Glutamatergic neuron (in vitro differentiated cells): ENCODE measurements at regions not wholly inside any gene's neighbourhood (a gene's known extent, or its start where the extent isn't known, plus 50 kb on each side); places are given as distances from the start of the nearest gene placed in this dataset.

Experiments used
- DNase-seq: peaks from one replicate; pipeline ENCODE4 v3.0.0; 2022
- H3K27ac Mint-ChIP-seq: one replicate; pipeline ENCODE4 v1.8.0; 2020; ENCODE audit warnings: mild to moderate bottlenecking, mixed read lengths, inconsistent platforms; ENCODE audit not compliant: unreplicated experiment
- H3K27me3 Mint-ChIP-seq: one replicate; pipeline ENCODE4 v1.8.0; 2020; ENCODE audit warnings: mild to moderate bottlenecking, moderate library complexity, mixed read lengths, inconsistent platforms; ENCODE audit not compliant: unreplicated experiment
- H3K36me3 Mint-ChIP-seq: one replicate; pipeline ENCODE4 v1.8.0; 2020; ENCODE audit warnings: mild to moderate bottlenecking, mixed read lengths, inconsistent platforms; ENCODE audit not compliant: unreplicated experiment
- H3K4me1 Mint-ChIP-seq: one replicate; pipeline ENCODE4 v1.8.0; 2020; ENCODE audit warnings: mild to moderate bottlenecking, low read depth, mixed read lengths, inconsistent platforms; ENCODE audit not compliant: unreplicated experiment
- H3K4me3 Mint-ChIP-seq: one replicate; pipeline ENCODE4 v1.8.0; 2020; ENCODE audit warnings: mild to moderate bottlenecking, mixed read lengths, inconsistent platforms; ENCODE audit not compliant: unreplicated experiment
- H3K9me3 Mint-ChIP-seq: one replicate; pipeline ENCODE4 v1.8.0; 2020; ENCODE audit warnings: mild to moderate bottlenecking, moderate library complexity, mixed read lengths, inconsistent platforms; ENCODE audit not compliant: unreplicated experiment
- TF ChIP-seq, protein P1 (sequence below): fragments of 200-600 bp; sonication (generic); IDR thresholded peaks from one replicate; pipeline ENCODE4 v1.5.0; 2021; ENCODE audit not compliant: partially characterized antibody, unreplicated experiment

DNA sequence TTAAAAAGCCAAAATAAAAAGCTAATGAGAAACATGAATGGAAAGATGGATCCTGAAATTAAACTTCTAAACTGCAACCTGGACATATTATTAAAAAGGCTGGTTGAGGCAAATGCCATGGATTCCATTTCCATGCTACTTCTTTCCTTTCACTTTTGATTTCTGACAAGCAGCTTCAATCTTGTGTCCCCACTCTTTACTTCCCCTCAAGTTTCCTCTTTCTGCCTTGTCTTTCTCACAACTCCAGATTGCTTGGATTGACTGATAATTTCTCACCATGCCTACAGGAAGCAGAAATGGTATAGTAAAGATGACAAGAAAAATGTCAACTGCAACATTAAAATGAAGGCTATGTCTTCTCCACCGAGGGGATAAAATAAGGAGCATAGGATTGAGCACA lies 1136.7 kb downstream of the TUSC7 start:
- DNase-seq, result no peak
- H3K9me3 Mint-ChIP-seq, result no peaks in the 10 kb centered on the region
- TF ChIP-seq, protein P1, sequence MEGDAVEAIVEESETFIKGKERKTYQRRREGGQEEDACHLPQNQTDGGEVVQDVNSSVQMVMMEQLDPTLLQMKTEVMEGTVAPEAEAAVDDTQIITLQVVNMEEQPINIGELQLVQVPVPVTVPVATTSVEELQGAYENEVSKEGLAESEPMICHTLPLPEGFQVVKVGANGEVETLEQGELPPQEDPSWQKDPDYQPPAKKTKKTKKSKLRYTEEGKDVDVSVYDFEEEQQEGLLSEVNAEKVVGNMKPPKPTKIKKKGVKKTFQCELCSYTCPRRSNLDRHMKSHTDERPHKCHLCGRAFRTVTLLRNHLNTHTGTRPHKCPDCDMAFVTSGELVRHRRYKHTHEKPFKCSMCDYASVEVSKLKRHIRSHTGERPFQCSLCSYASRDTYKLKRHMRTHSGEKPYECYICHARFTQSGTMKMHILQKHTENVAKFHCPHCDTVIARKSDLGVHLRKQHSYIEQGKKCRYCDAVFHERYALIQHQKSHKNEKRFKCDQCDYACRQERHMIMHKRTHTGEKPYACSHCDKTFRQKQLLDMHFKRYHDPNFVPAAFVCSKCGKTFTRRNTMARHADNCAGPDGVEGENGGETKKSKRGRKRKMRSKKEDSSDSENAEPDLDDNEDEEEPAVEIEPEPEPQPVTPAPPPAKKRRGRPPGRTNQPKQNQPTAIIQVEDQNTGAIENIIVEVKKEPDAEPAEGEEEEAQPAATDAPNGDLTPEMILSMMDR, result no peak

DNA sequence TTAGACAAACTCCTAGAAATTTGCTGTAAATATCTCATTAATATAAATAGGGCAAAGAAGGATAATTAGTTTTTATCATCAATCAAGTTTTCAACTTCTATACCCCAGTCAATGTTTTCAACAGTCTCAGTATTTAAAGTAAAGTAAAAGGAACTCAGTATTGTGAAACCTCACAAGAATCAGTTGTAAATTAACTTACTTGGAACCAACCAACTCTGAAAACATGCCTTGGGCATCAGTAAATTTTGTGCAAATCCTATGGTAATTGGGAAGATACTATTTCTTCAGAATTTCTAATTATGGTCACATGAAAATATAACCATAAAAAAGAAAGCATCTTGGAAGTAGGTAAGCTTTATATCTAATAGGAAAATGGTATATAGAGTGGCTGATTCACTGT lies 1139.0 kb downstream of the TUSC7 start:
- Mint-ChIP-seq H3K4me1 (peaks cover 3% of the 10 kb centered on the region), H3K9me3 (no peaks in the 10 kb centered on the region), H3K27ac (no peak overlapping the region), H3K36me3 (peaks cover 8% of the 10 kb centered on the region), H3K4me3 (no peak overlapping the region), H3K27me3 (no peaks in the 10 kb centered on the region)
- TF ChIP-seq, protein P1, result no peak
- no peak for DNase-seq

More for the DNA sequence above, 1136.7 kb downstream of the TUSC7 start:
- Mint-ChIP-seq H3K27ac (no peak overlapping the region), H3K27me3 (no peaks in the 10 kb centered on the region), H3K36me3 (no peaks in the 10 kb centered on the region), H3K4me1 (peaks cover 3% of the 10 kb centered on the region), H3K4me3 (no peak overlapping the region)

DNA sequence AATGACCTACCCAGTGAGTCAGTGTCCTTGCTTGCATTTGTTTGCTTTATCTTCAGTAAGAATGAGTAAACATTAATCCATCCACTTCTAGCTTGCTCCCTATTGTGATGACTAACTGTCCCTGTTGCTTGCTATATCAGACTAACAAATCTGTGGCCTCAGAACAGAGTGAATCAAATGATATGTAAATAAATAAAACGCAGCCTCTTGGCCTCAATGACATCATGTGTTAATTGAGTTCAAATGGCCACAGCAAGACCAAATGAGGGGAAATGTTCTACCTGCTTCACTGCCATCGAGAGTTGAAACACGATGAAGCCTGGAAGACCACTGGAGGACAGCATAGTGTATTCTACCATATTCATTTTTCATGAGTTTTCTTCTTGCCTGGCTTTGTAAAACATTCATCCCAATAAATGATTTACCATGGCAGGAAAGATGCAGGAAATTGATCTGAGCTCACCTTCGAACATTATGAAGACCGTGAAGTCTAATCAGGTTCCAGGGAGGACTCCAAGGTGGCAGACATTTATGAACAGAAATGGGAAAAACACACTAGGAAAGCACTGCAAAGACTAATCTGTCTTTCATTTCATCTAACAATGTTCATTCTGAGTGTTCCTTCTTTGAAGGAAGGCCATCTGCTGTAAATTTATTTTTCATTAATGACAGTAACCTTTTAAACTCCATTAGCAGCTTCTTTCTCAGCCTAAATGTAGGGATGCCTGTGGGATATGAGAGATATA lies 1144.5 kb downstream of the TUSC7 start:
- peaks cover 8% of the 10 kb centered on the region for H3K36me3 Mint-ChIP-seq
- peak overlapping the region; percentile 48 for H3K4me3 Mint-ChIP-seq
- TF ChIP-seq, protein P1, result no peak
- H3K9me3 Mint-ChIP-seq, result no peaks in the 10 kb centered on the region
- H3K27me3 Mint-ChIP-seq, result no peaks in the 10 kb centered on the region
- peaks cover 9% of the 10 kb centered on the region for H3K4me1 Mint-ChIP-seq
- H3K27ac Mint-ChIP-seq, result peak overlapping the region; percentile 82
- DNase-seq, result no peak

DNA sequence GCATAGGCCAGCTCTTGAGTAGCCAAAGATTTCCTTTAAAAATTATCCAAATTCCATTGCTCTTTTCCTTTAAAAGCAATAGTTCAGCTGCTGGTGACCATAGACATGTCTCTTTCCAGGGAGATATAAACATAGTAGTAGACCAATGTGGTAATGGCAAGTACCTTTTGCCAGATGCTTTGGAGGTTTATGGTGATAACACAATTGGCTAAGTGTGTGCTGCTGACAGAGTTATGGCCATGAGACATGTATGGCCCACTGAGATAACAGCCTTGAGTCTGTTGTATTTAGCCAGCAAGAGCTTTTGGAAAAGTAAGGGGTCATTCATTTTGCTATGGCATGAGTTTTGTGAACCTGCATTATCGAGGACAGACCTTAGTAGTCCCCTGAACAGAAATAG lies 1146.8 kb downstream of the TUSC7 start:
- H3K27ac Mint-ChIP-seq, result no peak overlapping the region
- no peaks in the 10 kb centered on the region for H3K9me3 Mint-ChIP-seq
- no peak for DNase-seq
- no peak overlapping the region for H3K4me3 Mint-ChIP-seq
- TF ChIP-seq, protein P1, result no peak
- peaks cover 9% of the 10 kb centered on the region for H3K4me1 Mint-ChIP-seq
- H3K27me3 Mint-ChIP-seq, result no peaks in the 10 kb centered on the region
- H3K36me3 Mint-ChIP-seq, result peaks cover 8% of the 10 kb centered on the region

DNA sequence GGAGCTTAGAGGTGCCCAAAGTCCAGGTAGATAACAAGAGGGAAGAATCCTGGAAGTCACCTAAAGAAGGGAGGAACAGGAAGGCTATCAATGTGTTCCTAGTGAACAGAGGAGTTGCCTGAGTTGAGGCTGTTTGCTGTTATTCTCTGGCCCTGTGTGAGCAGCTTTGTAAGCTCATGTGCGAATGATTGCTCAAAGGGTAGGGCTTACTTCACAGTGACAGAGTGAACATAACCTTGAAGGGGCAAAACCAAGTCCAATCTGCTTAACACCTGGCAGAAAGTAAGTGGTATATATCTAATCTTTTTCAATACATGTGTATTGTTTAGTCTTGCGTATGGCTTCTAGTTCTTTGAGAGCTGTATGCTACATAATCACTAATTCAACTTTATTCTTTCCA lies 1153.6 kb downstream of the TUSC7 start:
- DNase-seq, result no peak
- Mint-ChIP-seq H3K27me3 (no peaks in the 10 kb centered on the region), H3K9me3 (no peaks in the 10 kb centered on the region)

More for the DNA sequence above, 1153.6 kb downstream of the TUSC7 start:
- Mint-ChIP-seq H3K4me1 (no peaks in the 10 kb centered on the region), H3K27ac (no peak overlapping the region), H3K36me3 (no peaks in the 10 kb centered on the region), H3K4me3 (no peak overlapping the region)
- TF ChIP-seq, protein P1, result no peak
